ENCODE measurements at regions not wholly inside any gene's neighbourhood (a gene's known extent, or its start where the extent isn't known, plus 50 kb on each side); places are given as distances from the start of the nearest gene placed in this dataset.

DNA sequence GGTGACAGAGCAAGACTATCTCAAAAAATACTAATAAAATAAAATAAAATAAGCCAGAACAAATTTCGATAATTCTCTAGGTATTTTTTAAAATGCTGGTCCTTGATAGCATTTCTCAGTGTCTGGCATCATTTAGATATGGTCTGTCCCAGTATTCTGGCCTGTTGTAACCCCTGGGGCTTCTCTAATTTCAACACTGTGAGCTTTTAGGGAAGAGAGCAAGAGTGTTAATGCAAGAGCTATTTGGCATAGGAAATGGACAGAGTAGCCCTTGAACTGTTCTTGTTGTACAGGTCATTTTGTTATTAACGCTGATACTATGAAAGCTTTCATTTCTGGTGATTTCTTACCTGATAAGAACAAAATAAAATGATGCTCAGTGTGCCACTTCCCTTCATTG lies 112.2 kb upstream of the ZNF608 start:
- Histone ChIP-seq H2AFZ (ENCODE audit: low read length) (no peak overlapping the region), H4K20me1 (ENCODE audit: low read length) (no peaks in the 10 kb centered on the region), H3K27ac (ENCODE audit: low read length) (no peak overlapping the region), H3K9me3 (ENCODE audit: low read length) (no peaks in the 10 kb centered on the region), H3K36me3 (ENCODE audit: low read depth, low read length) (no peaks in the 10 kb centered on the region), H3K4me2 (ENCODE audit: low read length) (no peak overlapping the region), H3F3A (ENCODE audit: low read length, unreplicated experiment) (no peaks in the 10 kb centered on the region), H3K27me3 (ENCODE audit: low read length) (no peaks in the 10 kb centered on the region), H3K9ac (ENCODE audit: low read length) (no peak overlapping the region), H3K4me1 (ENCODE audit: insufficient read depth, low read length) (no peaks in the 10 kb centered on the region), H3K79me2 (ENCODE audit: low read length) (no peaks in the 10 kb centered on the region), H3K4me3 (ENCODE audit: low read length) (no peak overlapping the region), H3K9me2 (replicated peaks; ENCODE audit: low read length) (no peaks in the 10 kb centered on the region)
- no peak for DNase-seq
- TF ChIP-seq EZH2phosphoT487 (IDR thresholded peaks at IDR 0.05; ENCODE audit: borderline replicate concordance, low read length) (no peak), EZH2 (IDR thresholded peaks at IDR 0.05; ENCODE audit: low read length, unreplicated experiment) (no peak)
- TF ChIP-seq, protein P1, sequence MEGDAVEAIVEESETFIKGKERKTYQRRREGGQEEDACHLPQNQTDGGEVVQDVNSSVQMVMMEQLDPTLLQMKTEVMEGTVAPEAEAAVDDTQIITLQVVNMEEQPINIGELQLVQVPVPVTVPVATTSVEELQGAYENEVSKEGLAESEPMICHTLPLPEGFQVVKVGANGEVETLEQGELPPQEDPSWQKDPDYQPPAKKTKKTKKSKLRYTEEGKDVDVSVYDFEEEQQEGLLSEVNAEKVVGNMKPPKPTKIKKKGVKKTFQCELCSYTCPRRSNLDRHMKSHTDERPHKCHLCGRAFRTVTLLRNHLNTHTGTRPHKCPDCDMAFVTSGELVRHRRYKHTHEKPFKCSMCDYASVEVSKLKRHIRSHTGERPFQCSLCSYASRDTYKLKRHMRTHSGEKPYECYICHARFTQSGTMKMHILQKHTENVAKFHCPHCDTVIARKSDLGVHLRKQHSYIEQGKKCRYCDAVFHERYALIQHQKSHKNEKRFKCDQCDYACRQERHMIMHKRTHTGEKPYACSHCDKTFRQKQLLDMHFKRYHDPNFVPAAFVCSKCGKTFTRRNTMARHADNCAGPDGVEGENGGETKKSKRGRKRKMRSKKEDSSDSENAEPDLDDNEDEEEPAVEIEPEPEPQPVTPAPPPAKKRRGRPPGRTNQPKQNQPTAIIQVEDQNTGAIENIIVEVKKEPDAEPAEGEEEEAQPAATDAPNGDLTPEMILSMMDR (conservative IDR thresholded peaks at IDR 0.05; ENCODE audit: low read depth, low read length), result no peak
- intact Hi-C loops (cut with micrococcal nuclease), result no loop called here
- no TSS peak for BruUV-seq (replicated peaks)
- ATAC-seq, result no peak
- POLR2A ChIA-PET (ENCODE audit: unreplicated experiment), result no interaction called here
- CTCF ChIA-PET, result no interaction called here

DNA sequence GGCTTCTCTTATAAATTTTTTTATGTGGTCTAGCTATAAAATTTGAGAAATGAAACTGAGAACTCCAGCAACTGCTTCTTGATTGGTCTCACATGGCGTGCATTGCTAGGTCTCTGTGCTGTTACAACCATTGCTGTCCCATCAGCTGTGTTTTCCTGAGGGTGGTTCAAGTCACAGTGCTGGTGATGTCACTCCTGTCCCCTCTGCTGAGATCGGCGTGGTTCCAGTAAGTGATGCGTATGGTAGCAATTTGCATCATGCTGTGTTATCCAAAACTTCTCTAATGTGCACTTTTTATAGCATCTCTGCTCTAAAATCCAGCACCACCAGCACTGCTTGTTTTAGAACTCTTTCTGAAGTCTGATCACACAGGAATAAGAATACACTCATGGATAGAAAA lies 112.6 kb upstream of the ZNF608 start:
- ATAC-seq (no peak), DNase-seq (no peak)
- no peaks in the 10 kb centered on the region for H3K4me1 ChIP-seq (ENCODE audit: insufficient read depth, low read length)
- H3K79me2 ChIP-seq (ENCODE audit: low read length), result no peaks in the 10 kb centered on the region
- H3K27me3 ChIP-seq (ENCODE audit: low read length), result no peaks in the 10 kb centered on the region
- H3K27ac ChIP-seq (ENCODE audit: low read length), result no peak overlapping the region
- H3K4me2 ChIP-seq (ENCODE audit: low read length), result no peak overlapping the region
- TF ChIP-seq EZH2 (IDR thresholded peaks at IDR 0.05; ENCODE audit: low read length, unreplicated experiment) (no peak), EZH2phosphoT487 (IDR thresholded peaks at IDR 0.05; ENCODE audit: borderline replicate concordance, low read length) (no peak)
- TF ChIP-seq, protein P1 (conservative IDR thresholded peaks at IDR 0.05; ENCODE audit: low read depth, low read length), result no peak
- H3K4me3 ChIP-seq (ENCODE audit: low read length), result no peak overlapping the region
- no peaks in the 10 kb centered on the region for H3K9me2 ChIP-seq (replicated peaks; ENCODE audit: low read length)
- H3K9ac ChIP-seq (ENCODE audit: low read length), result no peak overlapping the region
- no peak overlapping the region for H2AFZ ChIP-seq (ENCODE audit: low read length)
- CTCF ChIA-PET, result no interaction called here
- H3K9me3 ChIP-seq (ENCODE audit: low read length), result no peaks in the 10 kb centered on the region
- H4K20me1 ChIP-seq (ENCODE audit: low read length), result no peaks in the 10 kb centered on the region
- intact Hi-C loops (cut with micrococcal nuclease), result no loop called here
- no TSS peak for BruUV-seq (replicated peaks)
- H3F3A ChIP-seq (ENCODE audit: low read length, unreplicated experiment), result no peaks in the 10 kb centered on the region
- POLR2A ChIA-PET (ENCODE audit: unreplicated experiment), result no interaction called here
- H3K36me3 ChIP-seq (ENCODE audit: low read depth, low read length), result no peaks in the 10 kb centered on the region

DNA sequence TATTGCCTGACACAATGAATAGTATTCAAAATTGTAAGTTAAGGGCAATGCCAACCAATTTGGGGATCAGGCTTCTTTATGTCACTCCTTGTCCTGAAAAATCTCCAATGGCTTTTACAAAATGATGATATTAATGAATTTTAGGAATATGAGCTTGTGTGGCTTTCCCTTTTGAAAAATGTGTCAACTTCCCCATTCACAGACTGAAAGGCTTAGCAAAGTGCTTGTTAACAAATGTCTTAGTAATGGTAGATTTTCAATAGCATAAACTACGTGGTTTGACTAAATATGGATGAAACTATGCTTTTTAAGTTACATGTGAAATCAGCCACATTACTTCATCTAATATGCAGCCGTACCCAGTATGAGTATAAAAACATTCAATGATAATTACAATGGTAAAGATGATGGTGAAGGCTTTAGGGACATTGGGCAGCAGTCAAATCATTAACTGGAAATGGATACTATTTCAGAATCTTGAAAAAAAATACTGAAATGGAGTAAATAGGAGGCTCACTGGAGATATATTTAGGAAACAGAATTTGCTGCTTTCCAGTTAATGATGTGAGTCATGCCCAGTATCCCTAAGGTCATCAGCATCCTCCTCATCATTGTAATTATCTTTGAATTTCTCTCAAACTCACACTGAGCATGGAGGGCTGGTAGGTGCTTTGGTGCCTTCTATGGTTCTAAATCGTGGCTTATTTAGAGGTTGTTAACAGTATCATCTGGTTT lies 113.3 kb upstream of the ZNF608 start:
- H3K9ac ChIP-seq (ENCODE audit: low read length), result no peak overlapping the region

More for the DNA sequence above, 113.3 kb upstream of the ZNF608 start:
- Histone ChIP-seq H3K4me3 (ENCODE audit: low read length) (no peak overlapping the region), H3K9me2 (replicated peaks; ENCODE audit: low read length) (no peaks in the 10 kb centered on the region), H3K4me2 (ENCODE audit: low read length) (no peak overlapping the region), H3K9me3 (ENCODE audit: low read length) (no peaks in the 10 kb centered on the region), H3K79me2 (ENCODE audit: low read length) (no peaks in the 10 kb centered on the region), H3K36me3 (ENCODE audit: low read depth, low read length) (no peaks in the 10 kb centered on the region), H3K27me3 (ENCODE audit: low read length) (no peaks in the 10 kb centered on the region), H4K20me1 (ENCODE audit: low read length) (no peaks in the 10 kb centered on the region), H2AFZ (ENCODE audit: low read length) (no peak overlapping the region), H3K27ac (ENCODE audit: low read length) (no peak overlapping the region), H3F3A (ENCODE audit: low read length, unreplicated experiment) (no peaks in the 10 kb centered on the region), H3K4me1 (ENCODE audit: insufficient read depth, low read length) (no peaks in the 10 kb centered on the region)
- ChIA-PET POLR2A (ENCODE audit: unreplicated experiment) (no interaction called here), CTCF (no interaction called here)
- no peak for DNase-seq
- no TSS peak for BruUV-seq (replicated peaks)
- no peak for ATAC-seq
- TF ChIP-seq EZH2 (IDR thresholded peaks at IDR 0.05; ENCODE audit: low read length, unreplicated experiment) (no peak), EZH2phosphoT487 (IDR thresholded peaks at IDR 0.05; ENCODE audit: borderline replicate concordance, low read length) (no peak)
- TF ChIP-seq, protein P1 (conservative IDR thresholded peaks at IDR 0.05; ENCODE audit: low read depth, low read length), result no peak
- intact Hi-C loops (cut with micrococcal nuclease), result no loop called here
